SK-N-SH (cell line): ENCODE measurements at regions not wholly inside any gene's neighbourhood (a gene's known extent, or its start where the extent isn't known, plus 50 kb on each side); places are given as distances from the start of the nearest gene placed in this dataset.
A peak's percentile ranks its signal among the peaks of the same experiment; 100 is the strongest.

ENCODE experiments used
- CTCF ChIA-PET: fragments of 300-600, 350-600 bp; formaldehyde crosslinking; extraction: SDS; loops from one replicate; lab custom pipeline; 2021; lab: Yijun Ruan, JAX
- POLR2A ChIA-PET: fragments of 350-600 bp; sonication (Branson Sonifier 250); formaldehyde crosslinking; extraction: SDS; loops from one replicate; lab custom pipeline; 2020; ENCODE audit warnings: antibody characterized with exemption, inconsistent platforms; lab: Yijun Ruan, JAX
- DNase-seq: peaks from one replicate; pipeline ENCODE4 v3.0.0; 2012
- H2AFZ ChIP-seq: fragments of 200-600 bp; sonication (generic); 2 replicates; pipeline ENCODE4 v1.8.1; 2016; ENCODE audit warnings: antibody characterized with exemption, mild to moderate bottlenecking, low read depth
- H3F3A ChIP-seq: fragments of 200-600 bp; sonication (generic); replicated peaks from 2 replicates; pipeline ENCODE3; 2016; ENCODE audit warnings: antibody characterized with exemption, mild to moderate bottlenecking; ENCODE audit not compliant: insufficient read depth
- H3K27ac ChIP-seq, 2 experiments: fragments of 200-500 bp in 1 of 2; fragments of 200-600 bp in 1 of 2; sonication (Bioruptor generic) in 1 of 2; sonication (generic), shearing (Covaris generic) in 1 of 2; 2 replicates each; pipeline versions ENCODE4 v1.5.1 to v1.6.1; 2014 to 2016; ENCODE audit warnings: low read depth in 2 of 2, inconsistent platforms in 1 of 2, low read length in 1 of 2, mild to moderate bottlenecking in 1 of 2, mixed read lengths in 1 of 2
- H3K27me3 ChIP-seq: fragments of 200-600 bp; sonication (generic), shearing (Covaris generic); 2 replicates; pipeline ENCODE4 v1.6.1; 2016; ENCODE audit warnings: mixed run types; ENCODE audit not compliant: insufficient read depth
- H3K36me3 ChIP-seq, 2 experiments: fragments of 200-500 bp in 1 of 2; fragments of 200-600 bp in 1 of 2; sonication (Bioruptor generic) in 1 of 2; sonication (generic) in 1 of 2; replicated peaks in 1 of 2; 2 replicates each; pipeline versions ENCODE3 to v1.5.1; 2014 to 2016; ENCODE audit warnings: low read length in 1 of 2, mild to moderate bottlenecking in 1 of 2; ENCODE audit not compliant: insufficient read depth in 2 of 2, control insufficient read depth in 1 of 2
- H3K4me1 ChIP-seq, 2 experiments: fragments of 200-500 bp in 1 of 2; fragments of 200-600 bp in 1 of 2; sonication (Bioruptor generic) in 1 of 2; sonication (generic), shearing (Covaris generic) in 1 of 2; 2 replicates each; pipeline versions ENCODE4 v1.5.1 to v1.6.1; 2014 to 2016; ENCODE audit warnings: low read depth in 1 of 2, low read length in 1 of 2, mixed run types in 1 of 2; ENCODE audit not compliant: insufficient read depth in 2 of 2, control insufficient read depth in 1 of 2
- H3K4me2 ChIP-seq: fragments of 200-600 bp; sonication (generic), shearing (Covaris generic); 2 replicates; pipeline ENCODE4 v1.6.1; 2017; ENCODE audit warnings: mixed run types
- H3K4me3 ChIP-seq, 2 experiments: fragments of 200-500 bp in 1 of 2; fragments of 200-600 bp in 1 of 2; sonication (Bioruptor generic) in 1 of 2; sonication (generic), shearing (Covaris generic) in 1 of 2; 2 replicates each; pipeline versions ENCODE4 v1.5.1 to v1.8.1; 2014 to 2016; ENCODE audit warnings: low read depth in 2 of 2, inconsistent platforms in 1 of 2, low read length in 1 of 2, mild to moderate bottlenecking in 1 of 2, mixed read lengths in 1 of 2, moderate library complexity in 1 of 2
- H3K79me2 ChIP-seq: fragments of 200-600 bp; sonication (generic); 2 replicates; pipeline ENCODE4 v1.8.1; 2017; ENCODE audit warnings: mild to moderate bottlenecking; ENCODE audit not compliant: insufficient read depth
- H3K9ac ChIP-seq: fragments of 200-600 bp; sonication (generic); 2 replicates; pipeline ENCODE4 v1.6.1; 2017; ENCODE audit warnings: mixed run types
- H3K9me2 ChIP-seq: fragments of 200-600 bp; sonication (generic); 2 replicates; pipeline ENCODE4 v1.6.1; 2017; ENCODE audit warnings: mixed run types
- H3K9me3 ChIP-seq: fragments of 200-600 bp; sonication (generic); 2 replicates; pipeline ENCODE4 v1.6.1; 2017; ENCODE audit warnings: mixed run types, mild to moderate bottlenecking, moderate library complexity
- H4K20me1 ChIP-seq: fragments of 200-600 bp; sonication (generic); 2 replicates; pipeline ENCODE4 v1.6.1; 2017; ENCODE audit warnings: mild to moderate bottlenecking, mixed run types; ENCODE audit not compliant: insufficient read depth
- CTCF ChIP-seq: fragments of 200-600 bp; sonication (generic); IDR thresholded peaks from 2 replicates; pipeline ENCODE4 v1.6.1; 2017; ENCODE audit warnings: antibody characterized with exemption, mild to moderate bottlenecking, moderate library complexity
- EP300 ChIP-seq, 2 experiments: IDR thresholded peaks; 2 replicates each; pipeline versions ENCODE4 v1.4.0 to v1.6.1; 2012; ENCODE audit warnings: borderline replicate concordance in 1 of 2, low read depth in 1 of 2, low read length in 1 of 2
- EZH2phosphoT487 ChIP-seq: fragments of 200-600 bp; sonication (generic); IDR thresholded peaks from 2 replicates; pipeline ENCODE4 v1.6.1; 2017; ENCODE audit warnings: low read depth, mixed run types, mild to moderate bottlenecking, antibody characterized with exemption, moderate library complexity, borderline replicate concordance
- FOSL2 ChIP-seq: IDR thresholded peaks from 2 replicates; pipeline ENCODE4 v1.4.0; 2012; ENCODE audit warnings: low read depth, mild to moderate bottlenecking, moderate library complexity, borderline replicate concordance
- FOXM1 ChIP-seq: IDR thresholded peaks from 2 replicates; pipeline ENCODE4 v1.4.0; 2012; ENCODE audit warnings: low read depth, mild to moderate bottlenecking
- GABPA ChIP-seq: IDR thresholded peaks from 2 replicates; pipeline ENCODE4 v1.4.0; 2012; ENCODE audit warnings: low read depth, mild to moderate bottlenecking
- GATA2 ChIP-seq: sonication (generic); formaldehyde crosslinking; IDR thresholded peaks from 2 replicates; pipeline ENCODE4 v1.5.0; 2020; ENCODE audit warnings: mild to moderate bottlenecking, missing genetic modification reagents
- JUND ChIP-seq: IDR thresholded peaks from 2 replicates; pipeline ENCODE4 v1.4.0; 2012
- MAX ChIP-seq: IDR thresholded peaks from 2 replicates; pipeline ENCODE4 v1.4.0; 2012; ENCODE audit warnings: low read depth
- MEF2A ChIP-seq: IDR thresholded peaks from 2 replicates; pipeline ENCODE4 v1.4.0; 2012; ENCODE audit warnings: low read depth, borderline replicate concordance
- MXI1 ChIP-seq: IDR thresholded peaks from 2 replicates; pipeline ENCODE4 v1.6.1; 2012; ENCODE audit warnings: mild to moderate bottlenecking, low read depth, low read length, improper control_type of control experiment
- NFIC ChIP-seq: IDR thresholded peaks from 2 replicates; pipeline ENCODE4 v1.4.0; 2012; ENCODE audit warnings: borderline replicate concordance
- NRF1 ChIP-seq: IDR thresholded peaks from 2 replicates; pipeline ENCODE4 v1.6.1; 2012; ENCODE audit warnings: low read depth, mild to moderate bottlenecking, low read length
- PBX3 ChIP-seq: IDR thresholded peaks from 2 replicates; pipeline ENCODE4; 2012
- POLR2AphosphoS5 ChIP-seq: IDR thresholded peaks from 2 replicates; pipeline ENCODE4 v1.6.1; 2012; ENCODE audit warnings: low read depth, low read length
- RAD21 ChIP-seq: IDR thresholded peaks from 2 replicates; pipeline ENCODE4 v1.6.1; 2012; ENCODE audit warnings: mild to moderate bottlenecking, low read length
- RCOR1 ChIP-seq: fragments of 150-350 bp; IDR thresholded peaks from 2 replicates; pipeline ENCODE4 v1.6.1; 2017; ENCODE audit warnings: antibody characterized with exemption, low read length
- REST ChIP-seq: IDR thresholded peaks from 2 replicates; pipeline ENCODE4 v1.6.1; 2012; ENCODE audit warnings: mild to moderate bottlenecking, low read depth, low read length, moderate library complexity
- RFX5 ChIP-seq: IDR thresholded peaks from 2 replicates; pipeline ENCODE4 v1.6.1; 2012; ENCODE audit warnings: mild to moderate bottlenecking, improper control_type of control experiment, low read length
- SIN3A ChIP-seq: IDR thresholded peaks from 2 replicates; pipeline ENCODE4 v1.6.1; 2012; ENCODE audit warnings: low read depth, mild to moderate bottlenecking, low read length, moderate library complexity, borderline replicate concordance
- TAF1 ChIP-seq: IDR thresholded peaks from 2 replicates; pipeline ENCODE4 v1.6.1; 2012; ENCODE audit warnings: low read depth, mild to moderate bottlenecking, low read length, moderate library complexity, borderline replicate concordance
- TCF12 ChIP-seq: IDR thresholded peaks from 2 replicates; pipeline ENCODE4 v1.4.0; 2012
- TEAD4 ChIP-seq: IDR thresholded peaks from 2 replicates; pipeline ENCODE4 v1.4.0; 2012; ENCODE audit warnings: mild to moderate bottlenecking, borderline replicate concordance; ENCODE audit not compliant: insufficient read depth
- USF1 ChIP-seq: IDR thresholded peaks from 2 replicates; pipeline ENCODE4 v1.4.0; 2012; ENCODE audit warnings: low read depth, borderline replicate concordance
- USF2 ChIP-seq: fragments of 150-350 bp; IDR thresholded peaks from 2 replicates; pipeline ENCODE4 v1.6.1; 2017; ENCODE audit warnings: antibody characterized with exemption, low read length, low read depth, borderline replicate concordance
- YY1 ChIP-seq: IDR thresholded peaks from 2 replicates; pipeline ENCODE4 v1.4.0; 2012; ENCODE audit warnings: low read depth, mild to moderate bottlenecking
- WGBS: methylation state at CpG from one replicate; pipeline ENCODE4 v1.1.6; 2017; ENCODE audit warnings: low lambda C conversion rate; 5-methylcytosine and 5-hydroxymethylcytosine counted together

- Histone ChIP-seq H3K4me1 (peaks cover 0 to 16% of the 10 kb centered on the region in 2 experiments; a peak in 2 of 4 replicates), H3K36me3 (no peaks in the 10 kb centered on the region), H3F3A (peaks cover 19% of the 10 kb centered on the region), H3K4me3 (no peak overlapping the region), H3K79me2 (no peaks in the 10 kb centered on the region), H3K9me3 (no peaks in the 10 kb centered on the region), H3K27ac (peak overlapping the region; percentile 28 to 88; a peak in 3 of 4 replicates), H3K9me2 (no peaks in the 10 kb centered on the region), H3K9ac (peak overlapping the region; percentile 5; the same call in 1 of the 2 replicates), H3K4me2 (no peak overlapping the region), H2AFZ (no peak overlapping the region), H3K27me3 (no peaks in the 10 kb centered on the region), H4K20me1 (no peaks in the 10 kb centered on the region)
- no peak for DNase-seq
- CTCF ChIA-PET, result interaction anchor here (0.7 to 7.7 kb wide), 2 partner anchors 13 to 381 kb away, joined by 3 to 57 read pairs; no protein-coding TSS in a partner anchor
- 77% methylated on average over 4 of the region's 4 CpGs for WGBS
- POLR2A ChIA-PET, result no interaction called here
- TF ChIP-seq YY1 (no peak), TAF1 (no peak), CTCF (no peak), NRF1 (no peak), MEF2A (no peak), RCOR1 (no peak), NFIC (peak; percentile 91), RFX5 (no peak), GABPA (no peak), TCF12 (peak; percentile 92), EP300 (IDR thresholded peaks at IDR 0.05; ENCODE audit: borderline replicate concordance in 1 of 2, low read depth in 1 of 2, low read length in 1 of 2) (peak in 1 of 2 experiments; percentile 75; a peak in 1 of 4 replicates), REST (no peak), USF2 (no peak), GATA2 (no peak), POLR2AphosphoS5 (peak; percentile 64; the same call in 1 of the 2 replicates), RAD21 (no peak), TEAD4 (peak; percentile 74; the same call in 1 of the 2 replicates), FOXM1 (0 out of 2 replicates have a peak, but pooled peaks have one; percentile 64), MAX (peak; percentile 77), USF1 (no peak), SIN3A (no peak), MXI1 (no peak), PBX3 (peak; percentile 64), EZH2phosphoT487 (no peak), FOSL2 (peak; percentile 89), JUND (peak; percentile 91)
These were observed 239.9 kb upstream of the LRTM1 start for GRCh38 chr3:55167586-55168317.
